DOHH2 (cell line): ENCODE measurements at regions not wholly inside any gene's neighbourhood (a gene's known extent, or its start where the extent isn't known, plus 50 kb on each side); places are given as distances from the start of the nearest gene placed in this dataset.

Source experiments
- EZH2phosphoT487 ChIP-seq: fragments of 200-600 bp; sonication (generic); IDR thresholded peaks from 2 replicates; pipeline ENCODE4 v1.6.1; 2017; ENCODE audit warnings: borderline replicate concordance, mild to moderate bottlenecking, antibody characterized with exemption, low read length, moderate library complexity, mixed read lengths
- TF ChIP-seq, protein P1 (sequence below): fragments of 200-600 bp; sonication (generic); IDR thresholded peaks from one replicate; pipeline ENCODE4 v1.5.1; 2014; ENCODE audit warnings: antibody characterized with exemption, mild to moderate bottlenecking, low read depth, low read length; ENCODE audit not compliant: poor library complexity, severe bottlenecking

DNA sequence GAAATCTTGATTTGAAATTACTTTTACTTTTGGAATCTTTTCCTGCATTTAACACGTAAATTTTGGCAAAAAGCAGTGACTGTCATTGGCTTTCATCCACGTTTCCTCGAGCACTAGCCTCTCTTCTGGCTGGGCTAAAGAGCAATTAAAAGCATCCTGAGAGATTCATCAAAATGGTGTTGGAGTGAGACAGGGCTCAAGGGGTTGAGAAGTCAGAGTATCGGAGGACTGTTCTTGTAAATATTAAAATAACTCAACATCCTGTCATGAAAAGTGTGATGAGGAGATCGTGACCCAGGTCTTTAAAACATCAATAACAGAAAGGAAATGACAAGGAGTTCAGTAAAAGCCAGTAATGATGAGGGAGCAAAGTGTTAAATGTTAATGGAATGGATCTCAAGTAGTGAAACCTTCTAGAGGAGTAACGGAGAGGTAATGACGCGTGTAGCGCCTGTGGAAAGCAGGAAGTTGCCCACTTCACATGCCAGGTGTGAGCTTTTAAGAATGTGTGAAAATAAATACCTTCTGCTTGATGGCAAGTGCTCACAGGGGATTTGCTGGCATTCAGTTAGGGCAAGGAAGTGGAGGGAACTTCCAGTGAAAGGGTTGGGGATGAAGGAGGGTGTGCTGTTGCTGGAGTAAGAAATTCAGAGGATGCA lies 754.4 kb downstream of the ADCYAP1 start:
- TF ChIP-seq, protein P1, sequence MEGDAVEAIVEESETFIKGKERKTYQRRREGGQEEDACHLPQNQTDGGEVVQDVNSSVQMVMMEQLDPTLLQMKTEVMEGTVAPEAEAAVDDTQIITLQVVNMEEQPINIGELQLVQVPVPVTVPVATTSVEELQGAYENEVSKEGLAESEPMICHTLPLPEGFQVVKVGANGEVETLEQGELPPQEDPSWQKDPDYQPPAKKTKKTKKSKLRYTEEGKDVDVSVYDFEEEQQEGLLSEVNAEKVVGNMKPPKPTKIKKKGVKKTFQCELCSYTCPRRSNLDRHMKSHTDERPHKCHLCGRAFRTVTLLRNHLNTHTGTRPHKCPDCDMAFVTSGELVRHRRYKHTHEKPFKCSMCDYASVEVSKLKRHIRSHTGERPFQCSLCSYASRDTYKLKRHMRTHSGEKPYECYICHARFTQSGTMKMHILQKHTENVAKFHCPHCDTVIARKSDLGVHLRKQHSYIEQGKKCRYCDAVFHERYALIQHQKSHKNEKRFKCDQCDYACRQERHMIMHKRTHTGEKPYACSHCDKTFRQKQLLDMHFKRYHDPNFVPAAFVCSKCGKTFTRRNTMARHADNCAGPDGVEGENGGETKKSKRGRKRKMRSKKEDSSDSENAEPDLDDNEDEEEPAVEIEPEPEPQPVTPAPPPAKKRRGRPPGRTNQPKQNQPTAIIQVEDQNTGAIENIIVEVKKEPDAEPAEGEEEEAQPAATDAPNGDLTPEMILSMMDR, result no peak
- no peak for TF ChIP-seq EZH2phosphoT487
